ENCODE measurements at regions not wholly inside any gene's neighbourhood (a gene's known extent, or its start where the extent isn't known, plus 50 kb on each side); places are given as distances from the start of the nearest gene placed in this dataset.

DNA sequence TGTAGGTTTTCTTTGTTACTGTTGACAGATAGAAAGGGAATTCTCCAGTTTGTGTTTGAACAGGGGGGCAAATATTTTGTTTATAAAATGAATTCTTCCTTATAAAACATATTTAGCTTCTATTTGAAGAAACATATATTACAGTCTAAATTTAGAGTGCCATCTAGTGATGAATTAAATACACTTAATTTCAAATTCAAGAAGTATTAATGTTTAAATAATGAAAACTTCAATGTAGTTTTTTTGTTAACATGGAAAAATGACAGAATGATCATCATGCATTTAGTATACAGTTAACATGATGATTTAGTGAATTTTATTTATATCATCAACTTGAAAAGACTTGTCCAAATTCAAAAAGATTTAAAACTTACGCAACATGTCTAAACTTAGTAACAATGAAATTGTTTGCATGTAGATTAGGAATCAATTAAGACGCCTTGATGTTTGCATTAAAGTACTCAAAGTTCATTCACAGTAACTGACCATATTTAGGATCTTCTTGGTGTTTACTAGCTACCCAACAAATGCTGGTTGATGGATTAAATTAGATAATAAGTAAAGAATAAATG is 765.9 kb upstream of the SLITRK1 start:
- Histone ChIP-seq H3K4me1 (ENCODE audit: insufficient read depth, low read length, severe bottlenecking) (no peaks in the 10 kb centered on the region), H3K27ac (ENCODE audit: low read depth, low read length, poor library complexity, severe bottlenecking) (no peak overlapping the region), H3K36me3 (ENCODE audit: insufficient read depth, low read length) (no peaks in the 10 kb centered on the region), H3K9me3 (ENCODE audit: low read length) (no peaks in the 10 kb centered on the region), H3K4me2 (ENCODE audit: low read length) (no peak overlapping the region), H3K27me3 (ENCODE audit: insufficient read depth, low read length) (no peaks in the 10 kb centered on the region), H3K79me2 (ENCODE audit: insufficient read depth, low read length) (no peaks in the 10 kb centered on the region), H3K9me2 (ENCODE audit: low read depth, low read length) (no peaks in the 10 kb centered on the region), H3K4me3 (ENCODE audit: low read depth, low read length, poor library complexity, severe bottlenecking) (no peak overlapping the region), H4K20me1 (ENCODE audit: insufficient read depth, low read length) (no peaks in the 10 kb centered on the region), H3K9ac (ENCODE audit: low read length) (no peak overlapping the region), H3F3A (ENCODE audit: insufficient read depth, low read length) (no peaks in the 10 kb centered on the region), H2AFZ (ENCODE audit: low read length) (no peak overlapping the region)
- no peak for TF ChIP-seq EZH2 (IDR thresholded peaks at IDR 0.05; ENCODE audit: borderline replicate concordance, low read length)
- TF ChIP-seq, protein P1, sequence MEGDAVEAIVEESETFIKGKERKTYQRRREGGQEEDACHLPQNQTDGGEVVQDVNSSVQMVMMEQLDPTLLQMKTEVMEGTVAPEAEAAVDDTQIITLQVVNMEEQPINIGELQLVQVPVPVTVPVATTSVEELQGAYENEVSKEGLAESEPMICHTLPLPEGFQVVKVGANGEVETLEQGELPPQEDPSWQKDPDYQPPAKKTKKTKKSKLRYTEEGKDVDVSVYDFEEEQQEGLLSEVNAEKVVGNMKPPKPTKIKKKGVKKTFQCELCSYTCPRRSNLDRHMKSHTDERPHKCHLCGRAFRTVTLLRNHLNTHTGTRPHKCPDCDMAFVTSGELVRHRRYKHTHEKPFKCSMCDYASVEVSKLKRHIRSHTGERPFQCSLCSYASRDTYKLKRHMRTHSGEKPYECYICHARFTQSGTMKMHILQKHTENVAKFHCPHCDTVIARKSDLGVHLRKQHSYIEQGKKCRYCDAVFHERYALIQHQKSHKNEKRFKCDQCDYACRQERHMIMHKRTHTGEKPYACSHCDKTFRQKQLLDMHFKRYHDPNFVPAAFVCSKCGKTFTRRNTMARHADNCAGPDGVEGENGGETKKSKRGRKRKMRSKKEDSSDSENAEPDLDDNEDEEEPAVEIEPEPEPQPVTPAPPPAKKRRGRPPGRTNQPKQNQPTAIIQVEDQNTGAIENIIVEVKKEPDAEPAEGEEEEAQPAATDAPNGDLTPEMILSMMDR (IDR thresholded peaks at IDR 0.05; ENCODE audit: low read length): peak; percentile 44; the same call in 1 of the 2 replicates

DNA sequence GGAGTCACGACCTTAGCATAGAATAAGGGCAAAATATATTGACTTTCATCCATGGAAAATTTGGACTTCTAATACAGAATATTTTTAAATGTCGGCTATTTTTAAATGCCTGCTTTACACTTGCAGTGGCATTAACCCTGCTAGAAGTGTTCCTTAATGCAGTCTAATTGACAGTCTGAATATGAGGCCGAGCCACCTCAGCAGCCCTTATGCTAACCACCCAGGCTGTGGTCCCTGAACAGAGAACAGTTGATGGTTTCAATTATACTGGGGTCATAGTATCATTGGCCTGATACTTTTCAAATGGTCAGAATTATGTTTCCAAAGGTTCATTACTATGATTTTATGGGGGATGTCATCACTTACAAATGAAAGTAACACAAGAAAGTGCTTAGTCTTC is 764.7 kb upstream of the SLITRK1 start:
- Histone ChIP-seq H4K20me1 (ENCODE audit: insufficient read depth, low read length) (no peaks in the 10 kb centered on the region), H3K36me3 (ENCODE audit: insufficient read depth, low read length) (no peaks in the 10 kb centered on the region), H3K4me2 (ENCODE audit: low read length) (no peak overlapping the region), H3K27ac (ENCODE audit: low read depth, low read length, poor library complexity, severe bottlenecking) (no peak overlapping the region), H3K9ac (ENCODE audit: low read length) (no peak overlapping the region), H3K9me2 (ENCODE audit: low read depth, low read length) (no peaks in the 10 kb centered on the region), H3K4me1 (ENCODE audit: insufficient read depth, low read length, severe bottlenecking) (no peaks in the 10 kb centered on the region), H2AFZ (ENCODE audit: low read length) (no peak overlapping the region), H3F3A (ENCODE audit: insufficient read depth, low read length) (no peaks in the 10 kb centered on the region), H3K27me3 (ENCODE audit: insufficient read depth, low read length) (no peaks in the 10 kb centered on the region), H3K79me2 (ENCODE audit: insufficient read depth, low read length) (no peaks in the 10 kb centered on the region), H3K9me3 (ENCODE audit: low read length) (no peaks in the 10 kb centered on the region), H3K4me3 (ENCODE audit: low read depth, low read length, poor library complexity, severe bottlenecking) (no peak overlapping the region)
- TF ChIP-seq, protein P1 (IDR thresholded peaks at IDR 0.05; ENCODE audit: low read length): no peak
- TF ChIP-seq EZH2 (IDR thresholded peaks at IDR 0.05; ENCODE audit: borderline replicate concordance, low read length): no peak

DNA sequence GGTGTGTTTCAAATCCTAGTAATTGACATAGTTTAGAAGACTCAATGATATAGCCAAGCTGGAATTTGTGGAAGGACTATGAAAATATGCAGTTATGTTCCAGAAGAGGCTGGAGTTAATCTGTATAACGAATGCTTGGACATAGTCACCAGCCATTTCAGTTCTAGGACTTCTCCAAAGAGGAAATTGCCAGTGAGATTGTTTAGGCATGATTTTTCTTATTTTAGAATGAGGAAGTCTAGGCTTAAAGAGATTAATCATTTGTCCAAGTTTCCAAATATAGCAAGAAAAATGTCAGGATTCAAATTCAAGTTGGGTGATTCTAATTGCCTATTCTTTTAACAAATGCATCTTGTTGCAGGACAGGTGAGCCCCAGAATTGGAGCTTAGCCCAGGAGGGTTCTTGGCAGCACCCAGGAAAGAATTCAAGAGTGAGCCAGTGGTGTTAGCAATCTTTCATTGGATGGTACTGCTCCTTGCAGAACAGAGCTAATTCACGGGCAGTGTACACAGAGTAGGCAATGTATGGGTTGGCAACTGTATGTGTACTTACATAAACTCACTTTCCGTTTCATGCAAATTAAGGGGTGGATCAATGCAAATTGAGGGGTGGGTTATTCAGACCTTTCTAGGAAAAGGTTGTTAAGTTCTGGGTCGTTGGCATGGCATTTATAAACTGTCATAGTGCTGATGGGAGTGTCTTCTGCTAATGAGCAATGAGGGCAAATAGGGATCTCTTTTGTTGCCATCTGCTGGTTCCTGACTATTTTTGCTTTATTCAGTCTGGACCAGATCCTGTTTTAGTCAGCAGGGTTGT is 763.1 kb upstream of the SLITRK1 start:
- Histone ChIP-seq H3K27ac (ENCODE audit: low read depth, low read length, poor library complexity, severe bottlenecking) (no peak overlapping the region), H3K4me2 (ENCODE audit: low read length) (no peak overlapping the region), H3K4me1 (ENCODE audit: insufficient read depth, low read length, severe bottlenecking) (no peaks in the 10 kb centered on the region), H3K4me3 (ENCODE audit: low read depth, low read length, poor library complexity, severe bottlenecking) (no peak overlapping the region), H3K9me2 (ENCODE audit: low read depth, low read length) (no peaks in the 10 kb centered on the region), H3K36me3 (ENCODE audit: insufficient read depth, low read length) (no peaks in the 10 kb centered on the region), H4K20me1 (ENCODE audit: insufficient read depth, low read length) (no peaks in the 10 kb centered on the region), H3K9ac (ENCODE audit: low read length) (no peak overlapping the region), H3K27me3 (ENCODE audit: insufficient read depth, low read length) (no peaks in the 10 kb centered on the region), H3K9me3 (ENCODE audit: low read length) (no peaks in the 10 kb centered on the region), H3K79me2 (ENCODE audit: insufficient read depth, low read length) (no peaks in the 10 kb centered on the region), H2AFZ (ENCODE audit: low read length) (no peak overlapping the region), H3F3A (ENCODE audit: insufficient read depth, low read length) (no peaks in the 10 kb centered on the region)
- TF ChIP-seq, protein P1 (IDR thresholded peaks at IDR 0.05; ENCODE audit: low read length): no peak; the same call in 1 of the 2 replicates
- no peak for TF ChIP-seq EZH2 (IDR thresholded peaks at IDR 0.05; ENCODE audit: borderline replicate concordance, low read length)
